HG02571 (cell line): ENCODE measurements at regions not wholly inside any gene's neighbourhood (a gene's known extent, or its start where the extent isn't known, plus 50 kb on each side); places are given as distances from the start of the nearest gene placed in this dataset.

Source experiments
- ATAC-seq: cut with Tn5 transposase; IDR thresholded peaks from one replicate; pipeline ENCODE4 v1.9.1; 2021; ENCODE audit warnings: mild to moderate bottlenecking, moderate library complexity; ENCODE audit not compliant: unreplicated experiment

GRCh38 chr6:19759117-19759880, 77.9 kb upstream of the ID4 start:
- no peak for ATAC-seq

DNA sequence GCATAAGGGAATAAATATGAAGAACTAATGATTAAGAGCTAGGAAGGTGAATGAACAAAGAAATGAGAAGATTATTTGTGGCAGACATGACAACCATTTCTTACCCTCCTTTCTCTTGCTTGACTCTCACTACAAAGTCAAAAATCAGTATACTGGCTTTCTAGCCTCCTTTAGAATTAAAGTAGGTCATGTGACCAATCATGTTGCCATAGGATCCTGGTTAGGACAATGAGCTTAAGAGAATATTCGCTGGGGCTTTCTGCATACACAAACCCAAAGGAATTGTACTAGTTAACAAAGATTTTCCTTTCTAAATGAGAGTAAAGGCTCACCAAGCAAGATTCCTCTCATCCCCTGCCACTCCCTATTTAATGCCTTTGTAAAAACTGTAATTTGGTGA, 76.0 kb upstream of the ID4 start:
- ATAC-seq, result no peak

DNA sequence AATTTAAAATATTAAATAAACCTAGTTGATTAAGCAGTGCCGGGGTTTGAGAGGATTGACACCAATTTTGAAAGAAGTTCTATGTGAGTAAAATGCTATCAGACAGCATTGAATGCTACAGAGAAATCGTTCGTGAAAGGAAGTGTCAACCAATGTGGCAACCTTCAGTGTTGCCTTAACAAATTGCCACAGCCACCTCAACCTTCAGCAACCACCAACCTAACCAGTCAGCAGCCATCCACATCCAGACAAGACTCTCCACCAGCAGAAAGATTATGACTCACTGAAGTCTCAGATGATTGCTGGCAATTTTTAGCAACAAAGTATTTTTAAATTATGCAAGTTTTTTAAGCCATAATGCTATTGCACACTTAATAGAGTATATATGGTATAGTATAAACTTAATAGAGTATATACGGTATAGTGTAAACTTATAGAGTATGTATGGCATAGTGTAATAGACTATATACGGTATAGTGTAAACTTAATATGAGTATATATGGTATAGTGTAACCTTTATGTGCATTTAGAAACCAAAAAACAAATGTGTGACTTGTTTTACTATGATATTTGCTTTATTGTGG, 65.3 kb upstream of the ID4 start:
- ATAC-seq, result no peak

- ATAC-seq, result no peak
Measured at GRCh38 chr6:19772891-19773290, 64.3 kb upstream of the ID4 start.

- no peak for ATAC-seq
Measured at GRCh38 chr6:19781269-19781668, 55.9 kb upstream of the ID4 start.

DNA sequence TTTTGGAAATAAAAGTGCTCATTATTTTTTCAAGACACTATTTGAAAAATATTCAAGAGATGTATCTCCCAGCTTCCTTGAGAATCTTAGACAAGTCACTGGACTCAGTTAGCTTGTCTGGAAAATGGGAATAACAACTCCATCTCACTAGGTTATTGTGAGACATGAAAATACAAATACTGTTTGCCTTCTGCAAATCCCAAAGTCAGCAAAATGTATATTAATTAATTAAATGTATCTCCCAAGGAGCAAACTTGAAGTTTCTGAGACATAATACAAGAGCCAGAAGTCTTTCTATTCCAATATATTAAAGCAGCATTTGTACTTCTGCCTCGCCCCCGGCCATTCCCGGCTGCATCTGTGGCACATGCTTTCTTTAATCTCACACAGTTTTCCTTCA, 54.6 kb upstream of the ID4 start:
- ATAC-seq, result no peak
